HepG2 (cell line): ENCODE measurements at regions not wholly inside any gene's neighbourhood (a gene's known extent, or its start where the extent isn't known, plus 50 kb on each side); places are given as distances from the start of the nearest gene placed in this dataset.

Experiments used
- ATAC-seq: fragments of 200-7000 bp; cut with Tn5 transposase; 3 replicates; pipeline ENCODE4 v1.9.1; 2020; ENCODE audit warnings: mild to moderate bottlenecking, moderate library complexity
- BruUV-seq: library from RNA; stranded (reverse); fragments of 400-500 nt; replicated peaks from 2 replicates; lab custom pipeline; 2021; lab: Mats Ljungman, UMichigan
- CTCF ChIA-PET: fragments of 300-600 bp; formaldehyde crosslinking; extraction: SDS; loops from one replicate; lab custom pipeline; 2021; ENCODE audit warnings: low total read pairs, inconsistent platforms, low intra/inter-chr PET ratio; lab: Yijun Ruan, JAX
- POLR2A ChIA-PET: fragments of 350-600 bp; sonication (Branson Sonifier 250); formaldehyde crosslinking; loops from one replicate; lab custom pipeline; 2020; ENCODE audit warnings: antibody characterized with exemption, inconsistent platforms; lab: Yijun Ruan, JAX
- DNase-seq: peaks from one replicate; pipeline ENCODE4 v3.0.0-alpha.2; 2015; ENCODE audit warnings: low spot score
- FAIRE-seq: peaks from 3 replicates; lab custom pipeline; 2011; peaks lifted over from hg19 to GRCh38; lab: Jason Lieb, UNC
- H2AFZ ChIP-seq: one replicate; pipeline ENCODE4 v1.6.1; 2011; ENCODE audit warnings: low read length, inconsistent platforms
- H3K27ac ChIP-seq: fragments of 300-600 bp; 3 replicates; pipeline ENCODE4 v1.8.0; 2011; ENCODE audit warnings: mixed run types, mild to moderate bottlenecking, mixed read lengths, low read length, inconsistent platforms; ENCODE audit not compliant: insufficient read depth; ENCODE audit errors: extremely low read length
- H3K27me3 ChIP-seq, 2 experiments: fragments of 200-600 bp in 1 of 2; 2 replicates in 1 of 2; 3 replicates in 1 of 2; pipeline versions ENCODE4 v1.6.0 to v1.8.0; 2011; ENCODE audit warnings: low read length in 2 of 2, mild to moderate bottlenecking in 2 of 2, moderate library complexity in 2 of 2, inconsistent platforms in 1 of 2; ENCODE audit not compliant: insufficient read depth in 2 of 2, control insufficient read depth in 1 of 2
- H3K36me3 ChIP-seq, 2 experiments: fragments of 200-600 bp in 1 of 2; replicated peaks in 1 of 2; 2 replicates in 1 of 2; 3 replicates in 1 of 2; pipeline versions ENCODE4 v1.5.1 to v1.8.0; 2011; ENCODE audit warnings: low read length in 2 of 2, inconsistent platforms in 1 of 2; ENCODE audit not compliant: insufficient read depth in 2 of 2, control insufficient read depth in 1 of 2
- H3K4me1 ChIP-seq: 2 replicates; pipeline ENCODE4 v1.5.1; 2012; ENCODE audit warnings: low read length, inconsistent platforms; ENCODE audit not compliant: insufficient read depth
- H3K4me2 ChIP-seq: 2 replicates; pipeline ENCODE4 v1.6.0; 2011; ENCODE audit warnings: low read depth, low read length, inconsistent platforms
- H3K4me3 ChIP-seq, 3 experiments: fragments of 200-600 bp in 1 of 3; sonication (generic), shearing (Covaris generic) in 1 of 3; replicated peaks in 1 of 3; 2 replicates each; pipeline ENCODE4 v1.5.1; 2011 to 2016; ENCODE audit warnings: low read length in 3 of 3, inconsistent platforms in 2 of 3, low read depth in 2 of 3, mild to moderate bottlenecking in 2 of 3, control low read depth in 1 of 3, mixed read lengths in 1 of 3; ENCODE audit not compliant: insufficient read depth in 1 of 3
- H3K79me2 ChIP-seq: one replicate; pipeline ENCODE4 v1.6.1; 2011; ENCODE audit warnings: low read length, inconsistent platforms; ENCODE audit not compliant: insufficient read depth
- H3K9ac ChIP-seq: 2 replicates; pipeline ENCODE4 v1.6.0; 2011; ENCODE audit warnings: mild to moderate bottlenecking, low read depth, low read length, inconsistent platforms; ENCODE audit not compliant: insufficient read depth
- H3K9me3 ChIP-seq: 2 replicates; pipeline ENCODE4 v1.5.1; 2012; ENCODE audit warnings: mild to moderate bottlenecking, low read length
- H4K20me1 ChIP-seq: 2 replicates; pipeline ENCODE4 v1.6.0; 2011; ENCODE audit warnings: inconsistent platforms, mild to moderate bottlenecking, low read length, moderate library complexity; ENCODE audit not compliant: insufficient read depth
- CEBPZ ChIP-seq: IDR thresholded peaks from 2 replicates; pipeline ENCODE4 v1.6.1; 2012; ENCODE audit warnings: low read length, improper control_type of control experiment
- ELK4 ChIP-seq: sonication (generic); formaldehyde crosslinking; IDR thresholded peaks from 2 replicates; pipeline ENCODE4 v1.9.0; 2021; ENCODE audit warnings: missing genetic modification reagents, borderline replicate concordance
- FOXA3 ChIP-seq: IDR thresholded peaks from 2 replicates; pipeline ENCODE4 v1.6.1; 2016; ENCODE audit warnings: missing genetic modification reagents, missing compliant biosample characterization
- SRY ChIP-seq: sonication (generic); formaldehyde crosslinking; IDR thresholded peaks from 2 replicates; pipeline ENCODE4 v1.8.0; 2022; ENCODE audit warnings: mild to moderate bottlenecking, missing genetic modification reagents
- ZNF326 ChIP-seq: sonication (generic); formaldehyde crosslinking; IDR thresholded peaks from 2 replicates; pipeline ENCODE4 v1.4.0; 2020; ENCODE audit warnings: missing genetic modification reagents, borderline replicate concordance
- ZNF792 ChIP-seq: IDR thresholded peaks from 2 replicates; pipeline ENCODE4 v1.6.1; 2016
- ZSCAN9 ChIP-seq: IDR thresholded peaks from 2 replicates; pipeline ENCODE4 v1.6.1; 2016; ENCODE audit warnings: borderline replicate concordance
- WGBS: methylation state at CpG from one replicate; pipeline ENCODE4 v1.1.6; 2017; ENCODE audit warnings: low lambda C conversion rate; 5-methylcytosine and 5-hydroxymethylcytosine counted together
- in situ Hi-C: cut with HindIII; loops from 2 replicates; pipeline ENCODE4 v1.10.0; 2017; ENCODE audit warnings: low pct_unique_long_range_greater_than_20kb; ENCODE audit not compliant: extremely low pct_ligation_motif_present
- intact Hi-C: fragments of 100-400 bp; cut with micrococcal nuclease; formaldehyde crosslinking; loops from one replicate; pipeline ENCODE4 v1.10.0; 2022; ENCODE audit not compliant: unreplicated experiment
- TF ChIP-seq, protein P1 (sequence below): sonication (generic); formaldehyde crosslinking; IDR thresholded peaks from 2 replicates; pipeline ENCODE4 v1.4.0; 2020; ENCODE audit warnings: missing genetic modification reagents, borderline replicate concordance
- TF ChIP-seq, protein P2 (sequence below): fragments of 450-650 bp; IDR thresholded peaks from 2 replicates; pipeline ENCODE4 v1.6.1; 2017; ENCODE audit warnings: mild to moderate bottlenecking

DNA sequence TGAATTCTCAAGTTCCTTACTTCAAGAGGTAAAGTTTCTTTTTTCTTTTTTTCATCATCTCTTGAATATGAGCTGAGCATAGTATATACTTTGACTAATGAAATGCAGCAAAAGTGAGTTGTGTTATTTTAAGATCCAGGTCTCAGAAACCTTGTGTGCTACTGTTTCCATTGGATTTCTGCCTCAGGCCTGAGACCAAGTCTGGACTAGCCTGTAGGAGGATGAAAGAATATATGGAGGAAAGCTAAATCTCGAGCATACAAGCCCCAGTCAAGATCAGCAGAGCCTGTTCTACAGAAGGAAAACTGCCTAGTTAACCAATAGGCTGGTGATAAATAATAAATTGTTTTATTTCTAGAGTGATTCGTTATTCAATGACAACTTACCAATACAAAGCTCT lies 652.5 kb downstream of the C12orf50 start (continued):
- TF ChIP-seq SRY (CRISPR knock-in tag): no peak
- TF ChIP-seq ZNF792 (CRISPR knock-in tag): no peak
- TF ChIP-seq FOXA3: no peak
- TF ChIP-seq, protein P1, sequence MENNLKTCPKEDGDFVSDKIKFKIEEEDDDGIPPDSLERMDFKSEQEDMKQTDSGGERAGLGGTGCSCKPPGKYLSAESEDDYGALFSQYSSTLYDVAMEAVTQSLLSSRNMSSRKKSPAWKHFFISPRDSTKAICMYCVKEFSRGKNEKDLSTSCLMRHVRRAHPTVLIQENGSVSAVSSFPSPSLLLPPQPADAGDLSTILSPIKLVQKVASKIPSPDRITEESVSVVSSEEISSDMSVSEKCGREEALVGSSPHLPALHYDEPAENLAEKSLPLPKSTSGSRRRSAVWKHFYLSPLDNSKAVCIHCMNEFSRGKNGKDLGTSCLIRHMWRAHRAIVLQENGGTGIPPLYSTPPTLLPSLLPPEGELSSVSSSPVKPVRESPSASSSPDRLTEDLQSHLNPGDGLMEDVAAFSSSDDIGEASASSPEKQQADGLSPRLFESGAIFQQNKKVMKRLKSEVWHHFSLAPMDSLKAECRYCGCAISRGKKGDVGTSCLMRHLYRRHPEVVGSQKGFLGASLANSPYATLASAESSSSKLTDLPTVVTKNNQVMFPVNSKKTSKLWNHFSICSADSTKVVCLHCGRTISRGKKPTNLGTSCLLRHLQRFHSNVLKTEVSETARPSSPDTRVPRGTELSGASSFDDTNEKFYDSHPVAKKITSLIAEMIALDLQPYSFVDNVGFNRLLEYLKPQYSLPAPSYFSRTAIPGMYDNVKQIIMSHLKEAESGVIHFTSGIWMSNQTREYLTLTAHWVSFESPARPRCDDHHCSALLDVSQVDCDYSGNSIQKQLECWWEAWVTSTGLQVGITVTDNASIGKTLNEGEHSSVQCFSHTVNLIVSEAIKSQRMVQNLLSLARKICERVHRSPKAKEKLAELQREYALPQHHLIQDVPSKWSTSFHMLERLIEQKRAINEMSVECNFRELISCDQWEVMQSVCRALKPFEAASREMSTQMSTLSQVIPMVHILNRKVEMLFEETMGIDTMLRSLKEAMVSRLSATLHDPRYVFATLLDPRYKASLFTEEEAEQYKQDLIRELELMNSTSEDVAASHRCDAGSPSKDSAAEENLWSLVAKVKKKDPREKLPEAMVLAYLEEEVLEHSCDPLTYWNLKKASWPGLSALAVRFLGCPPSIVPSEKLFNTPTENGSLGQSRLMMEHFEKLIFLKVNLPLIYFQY (CRISPR knock-in tag): no peak

- H3K9me3 ChIP-seq: peaks cover 61% of the 10 kb centered on the region
- no peak overlapping the region for H3K4me2 ChIP-seq
- no TSS peak for BruUV-seq
- no peaks in the 10 kb centered on the region for H3K4me1 ChIP-seq
- H3K9ac ChIP-seq: no peak overlapping the region
- intact Hi-C loops (no loop called here), in situ Hi-C loops (no loop called here)
- ATAC-seq (no peak), FAIRE-seq (no peak), DNase-seq (no peak)
- H2AFZ ChIP-seq: no peak overlapping the region
- H3K79me2 ChIP-seq: no peaks in the 10 kb centered on the region
- H3K27ac ChIP-seq: no peak overlapping the region
- no peaks in the 10 kb centered on the region for H4K20me1 ChIP-seq
- WGBS: under 1% methylated on average over 2 of the region's 2 CpGs
- ChIA-PET CTCF (no interaction called here), POLR2A (no interaction called here)
- H3K36me3 ChIP-seq: no peaks in the 10 kb centered on the region
- no peaks in the 10 kb centered on the region for H3K27me3 ChIP-seq
- H3K4me3 ChIP-seq: no peak overlapping the region
- TF ChIP-seq ELK4 (CRISPR knock-in tag) (no peak), ZNF326 (CRISPR knock-in tag) (no peak), CEBPZ (no peak), ZSCAN9 (CRISPR knock-in tag) (no peak)
- TF ChIP-seq, protein P2, sequence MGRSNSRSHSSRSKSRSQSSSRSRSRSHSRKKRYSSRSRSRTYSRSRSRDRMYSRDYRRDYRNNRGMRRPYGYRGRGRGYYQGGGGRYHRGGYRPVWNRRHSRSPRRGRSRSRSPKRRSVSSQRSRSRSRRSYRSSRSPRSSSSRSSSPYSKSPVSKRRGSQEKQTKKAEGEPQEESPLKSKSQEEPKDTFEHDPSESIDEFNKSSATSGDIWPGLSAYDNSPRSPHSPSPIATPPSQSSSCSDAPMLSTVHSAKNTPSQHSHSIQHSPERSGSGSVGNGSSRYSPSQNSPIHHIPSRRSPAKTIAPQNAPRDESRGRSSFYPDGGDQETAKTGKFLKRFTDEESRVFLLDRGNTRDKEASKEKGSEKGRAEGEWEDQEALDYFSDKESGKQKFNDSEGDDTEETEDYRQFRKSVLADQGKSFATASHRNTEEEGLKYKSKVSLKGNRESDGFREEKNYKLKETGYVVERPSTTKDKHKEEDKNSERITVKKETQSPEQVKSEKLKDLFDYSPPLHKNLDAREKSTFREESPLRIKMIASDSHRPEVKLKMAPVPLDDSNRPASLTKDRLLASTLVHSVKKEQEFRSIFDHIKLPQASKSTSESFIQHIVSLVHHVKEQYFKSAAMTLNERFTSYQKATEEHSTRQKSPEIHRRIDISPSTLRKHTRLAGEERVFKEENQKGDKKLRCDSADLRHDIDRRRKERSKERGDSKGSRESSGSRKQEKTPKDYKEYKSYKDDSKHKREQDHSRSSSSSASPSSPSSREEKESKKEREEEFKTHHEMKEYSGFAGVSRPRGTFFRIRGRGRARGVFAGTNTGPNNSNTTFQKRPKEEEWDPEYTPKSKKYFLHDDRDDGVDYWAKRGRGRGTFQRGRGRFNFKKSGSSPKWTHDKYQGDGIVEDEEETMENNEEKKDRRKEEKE: no peak
Measured at GRCh38 chr12:87369161-87369560, 660.0 kb downstream of the C12orf50 start.
